LNCAP (cell line): ENCODE measurements at regions not wholly inside any gene's neighbourhood (a gene's known extent, or its start where the extent isn't known, plus 50 kb on each side); places are given as distances from the start of the nearest gene placed in this dataset.

Experiments
- TF ChIP-seq, protein P1 (sequence below): fragments of 450-650 bp; IDR thresholded peaks from 2 replicates; pipeline ENCODE4 v1.5.1; 2017; ENCODE audit warnings: mild to moderate bottlenecking

DNA sequence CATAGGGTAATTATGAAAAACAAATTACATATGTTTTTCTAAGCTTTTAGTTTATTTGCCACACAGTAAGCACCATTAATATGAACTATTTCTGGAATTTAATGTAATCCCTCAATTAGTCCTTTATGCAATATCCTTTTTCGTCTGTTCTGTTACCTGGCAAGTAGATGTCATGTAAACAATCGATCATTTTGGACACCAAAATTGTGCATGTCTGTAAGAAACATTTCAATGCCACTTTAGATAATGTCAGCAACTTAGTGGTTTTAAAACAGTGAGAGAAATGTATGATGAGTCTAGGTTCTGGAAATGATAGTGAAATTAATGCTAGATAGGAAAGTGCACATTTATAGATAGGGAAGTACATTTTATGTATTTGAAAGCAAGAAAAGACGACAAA lies 986.6 kb downstream of the ZPLD1 start:
- TF ChIP-seq, protein P1, sequence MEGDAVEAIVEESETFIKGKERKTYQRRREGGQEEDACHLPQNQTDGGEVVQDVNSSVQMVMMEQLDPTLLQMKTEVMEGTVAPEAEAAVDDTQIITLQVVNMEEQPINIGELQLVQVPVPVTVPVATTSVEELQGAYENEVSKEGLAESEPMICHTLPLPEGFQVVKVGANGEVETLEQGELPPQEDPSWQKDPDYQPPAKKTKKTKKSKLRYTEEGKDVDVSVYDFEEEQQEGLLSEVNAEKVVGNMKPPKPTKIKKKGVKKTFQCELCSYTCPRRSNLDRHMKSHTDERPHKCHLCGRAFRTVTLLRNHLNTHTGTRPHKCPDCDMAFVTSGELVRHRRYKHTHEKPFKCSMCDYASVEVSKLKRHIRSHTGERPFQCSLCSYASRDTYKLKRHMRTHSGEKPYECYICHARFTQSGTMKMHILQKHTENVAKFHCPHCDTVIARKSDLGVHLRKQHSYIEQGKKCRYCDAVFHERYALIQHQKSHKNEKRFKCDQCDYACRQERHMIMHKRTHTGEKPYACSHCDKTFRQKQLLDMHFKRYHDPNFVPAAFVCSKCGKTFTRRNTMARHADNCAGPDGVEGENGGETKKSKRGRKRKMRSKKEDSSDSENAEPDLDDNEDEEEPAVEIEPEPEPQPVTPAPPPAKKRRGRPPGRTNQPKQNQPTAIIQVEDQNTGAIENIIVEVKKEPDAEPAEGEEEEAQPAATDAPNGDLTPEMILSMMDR, result no peak

DNA sequence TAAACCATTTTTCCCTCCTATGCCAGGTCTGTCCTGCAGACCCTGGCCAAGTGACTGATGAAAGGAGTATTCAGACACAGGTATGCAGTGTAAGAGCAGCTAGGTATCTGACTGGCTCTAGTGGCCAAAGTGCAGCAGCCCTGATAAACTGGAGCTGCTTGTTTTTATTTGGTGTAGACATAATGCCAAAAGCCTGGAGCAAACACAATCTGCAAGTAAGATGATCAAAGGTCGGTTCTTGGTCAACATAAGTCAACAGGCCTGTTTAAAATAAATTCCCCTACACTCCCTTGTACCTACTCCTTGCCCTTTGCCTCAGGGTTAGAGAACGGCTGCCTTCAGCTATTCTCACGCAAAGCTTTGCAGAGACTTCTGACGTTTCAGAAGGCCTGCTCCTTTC lies 1003.1 kb downstream of the ZPLD1 start:
- TF ChIP-seq, protein P1, result no peak

DNA sequence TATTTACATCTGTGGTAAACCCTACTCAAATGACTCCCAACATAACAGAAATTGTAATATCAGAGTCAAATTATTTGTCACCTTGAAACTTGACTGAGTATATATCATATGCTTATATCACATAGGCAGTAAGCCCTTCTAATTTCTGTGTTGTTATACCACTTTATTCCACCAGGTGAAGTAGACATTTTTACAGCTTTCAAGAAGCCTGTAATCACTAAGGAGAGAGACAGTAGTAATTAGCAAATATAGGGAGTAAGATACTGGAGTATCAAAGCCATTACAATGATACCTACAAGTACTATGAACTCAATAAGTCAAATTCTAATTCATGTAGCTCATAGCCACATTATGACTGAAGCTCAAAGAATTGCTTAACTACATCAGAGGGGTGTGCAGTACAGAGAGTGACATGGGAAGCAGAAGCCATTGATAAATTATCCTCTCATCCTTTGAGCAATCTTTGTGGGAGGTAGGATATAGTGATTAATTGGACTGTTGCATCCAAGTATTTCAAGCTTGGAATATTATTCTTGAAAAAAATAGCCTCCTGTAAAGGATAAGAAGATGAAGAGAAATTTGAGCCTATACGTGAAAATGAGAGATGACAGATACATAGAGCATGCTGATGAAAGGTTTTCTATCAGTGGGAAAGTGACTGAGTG lies 1005.9 kb downstream of the ZPLD1 start:
- TF ChIP-seq, protein P1, result peak; percentile 47

DNA sequence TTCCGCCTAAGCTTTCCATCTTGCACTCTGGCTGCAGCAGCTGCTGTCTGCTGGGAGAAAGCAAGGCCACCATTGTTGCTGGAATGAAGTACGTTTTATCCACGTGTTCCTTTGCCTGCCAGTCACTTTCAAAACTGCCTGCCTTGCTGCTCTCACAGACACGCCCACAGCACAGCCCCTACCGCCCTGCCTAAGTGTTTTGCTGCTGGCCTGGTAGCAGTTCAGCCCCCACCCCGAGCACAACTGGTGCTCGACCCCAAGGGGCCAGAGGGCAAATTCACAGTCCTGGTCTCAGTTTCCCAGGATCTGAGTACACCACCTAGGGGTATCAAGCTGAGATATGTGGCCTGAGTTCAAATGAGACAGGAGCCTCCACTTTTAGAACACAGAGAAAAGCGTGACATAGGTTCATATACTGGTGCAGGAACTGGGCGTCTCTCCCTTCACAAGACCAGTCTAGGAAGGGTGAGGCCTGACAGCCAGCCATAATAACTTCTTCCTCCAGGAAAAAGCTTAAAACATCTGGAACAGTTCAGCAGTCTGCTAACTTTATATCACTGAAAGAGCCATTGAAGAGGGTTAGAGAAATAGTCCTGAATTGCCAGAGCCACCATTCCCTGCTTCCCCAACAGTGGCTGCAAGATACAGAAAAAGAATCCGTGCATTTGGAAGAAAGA lies 1012.3 kb downstream of the ZPLD1 start:
- TF ChIP-seq, protein P1, result no peak

DNA sequence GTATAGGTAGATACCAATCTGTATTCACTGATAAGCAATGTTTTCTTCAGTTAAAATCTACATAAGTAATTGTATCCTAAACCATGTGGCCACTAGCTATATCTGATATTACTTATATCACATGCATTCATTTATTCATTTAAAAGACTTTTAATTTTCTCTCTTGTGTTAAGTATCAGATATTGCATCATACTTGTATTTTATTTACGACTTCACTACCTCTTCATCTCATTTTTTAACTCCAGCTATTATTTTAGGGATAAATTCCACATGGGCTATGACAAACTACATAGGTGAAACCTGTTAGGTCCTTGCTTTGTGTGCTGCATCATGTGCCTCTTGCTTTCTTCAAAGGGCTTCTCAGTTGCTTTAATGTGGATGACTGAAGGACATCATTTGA lies 1018.3 kb downstream of the ZPLD1 start:
- TF ChIP-seq, protein P1, result no peak

DNA sequence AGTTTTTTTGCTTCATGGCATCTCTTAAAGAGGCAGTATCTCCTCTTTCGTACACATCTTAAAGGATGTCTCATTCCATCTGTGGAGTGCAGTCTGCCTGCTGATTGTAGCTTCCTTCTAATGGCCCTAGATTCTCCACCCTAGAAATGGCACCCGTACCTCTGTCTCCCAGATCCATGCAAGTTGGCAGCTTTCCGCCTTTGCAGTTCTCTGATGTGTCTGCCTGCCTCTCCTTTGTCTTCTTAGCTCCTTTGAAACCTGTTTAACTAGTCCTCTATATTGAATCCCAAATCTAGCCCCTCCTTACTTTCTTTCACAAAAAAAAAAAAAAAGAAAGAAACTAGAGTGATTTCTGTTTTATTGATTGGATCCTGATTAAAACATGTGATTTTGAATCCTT lies 1025.0 kb downstream of the ZPLD1 start:
- TF ChIP-seq, protein P1, result no peak

DNA sequence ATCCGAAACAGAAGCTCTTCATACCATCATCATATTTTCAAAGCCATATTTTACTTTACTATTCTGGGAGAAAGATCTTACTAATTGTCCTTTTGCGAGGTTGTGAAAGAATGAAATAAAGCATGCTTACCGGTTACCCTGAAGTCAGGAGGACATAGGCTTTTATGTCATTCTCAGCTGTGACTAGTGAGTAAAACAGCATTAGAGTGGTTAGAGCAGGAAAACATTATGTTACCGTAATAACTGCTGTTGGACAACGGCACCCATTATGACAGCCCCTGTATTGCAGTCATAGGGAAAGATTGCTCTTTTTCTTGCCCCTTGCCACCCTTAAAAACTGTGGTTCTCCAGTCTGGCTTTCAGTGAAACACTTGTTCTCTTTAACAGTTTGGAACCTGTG lies 1035.7 kb downstream of the ZPLD1 start:
- TF ChIP-seq, protein P1, result no peak
